Activated naive CD4-positive, alpha-beta T cell treated with anti-CD3 and anti-CD28 coated beads for 36 hours (primary cell): ENCODE measurements at regions not wholly inside any gene's neighbourhood (a gene's known extent, or its start where the extent isn't known, plus 50 kb on each side); places are given as distances from the start of the nearest gene placed in this dataset.

ENCODE experiments used
- CTCF ChIA-PET: fragments of 350-600 bp; sonication (Branson Sonifier 250); formaldehyde crosslinking; loops from one replicate; lab custom pipeline; 2021; ENCODE audit warnings: antibody characterized with exemption; lab: Charles Lee
- DNase-seq: peaks from one replicate; pipeline ENCODE4 v3.0.0-alpha.2; 2020
- H3K27ac Mint-ChIP-seq: one replicate; pipeline ENCODE4 v1.8.0; 2021; ENCODE audit warnings: mild to moderate bottlenecking, mixed read lengths
- H3K27me3 Mint-ChIP-seq: one replicate; pipeline ENCODE4 v1.8.0; 2021; ENCODE audit warnings: low read depth, mixed read lengths
- H3K36me3 Mint-ChIP-seq: one replicate; pipeline ENCODE4 v1.8.0; 2021; ENCODE audit warnings: low read depth, mixed read lengths
- H3K4me1 Mint-ChIP-seq: one replicate; pipeline ENCODE4 v1.8.0; 2021; ENCODE audit warnings: low read depth, mixed read lengths
- H3K4me3 Mint-ChIP-seq: one replicate; pipeline ENCODE4 v1.8.0; 2021; ENCODE audit warnings: mild to moderate bottlenecking, moderate library complexity, mixed read lengths
- H3K9me3 Mint-ChIP-seq: one replicate; pipeline ENCODE4 v1.8.0; 2021; ENCODE audit warnings: mixed read lengths
- intact Hi-C: fragments of 100-400 bp; cut with micrococcal nuclease; formaldehyde crosslinking; loops from one replicate; pipeline ENCODE4 v1.15.1; 2023

- H3K27me3 Mint-ChIP-seq: no peaks in the 10 kb centered on the region
- no peak for DNase-seq
- intact Hi-C loops: no loop called here
- no peaks in the 10 kb centered on the region for H3K4me1 Mint-ChIP-seq
- no peak overlapping the region for H3K4me3 Mint-ChIP-seq
- no peaks in the 10 kb centered on the region for H3K36me3 Mint-ChIP-seq
- no peak overlapping the region for H3K27ac Mint-ChIP-seq
- CTCF ChIA-PET: no interaction called here
- H3K9me3 Mint-ChIP-seq: no peaks in the 10 kb centered on the region
Observed at GRCh38 chr2:156792242-156792840, 356.2 kb downstream of the GPD2 start.

GRCh38 chr2:156797832-156798231 is 361.7 kb downstream of the GPD2 start:
- no peaks in the 10 kb centered on the region for H3K36me3 Mint-ChIP-seq
- no peaks in the 10 kb centered on the region for H3K9me3 Mint-ChIP-seq
- CTCF ChIA-PET: no interaction called here
- no peak overlapping the region for H3K27ac Mint-ChIP-seq
- no peaks in the 10 kb centered on the region for H3K4me1 Mint-ChIP-seq
- intact Hi-C loops: no loop called here
- no peak overlapping the region for H3K4me3 Mint-ChIP-seq
- H3K27me3 Mint-ChIP-seq: peaks cover 3% of the 10 kb centered on the region
- DNase-seq: no peak

DNA sequence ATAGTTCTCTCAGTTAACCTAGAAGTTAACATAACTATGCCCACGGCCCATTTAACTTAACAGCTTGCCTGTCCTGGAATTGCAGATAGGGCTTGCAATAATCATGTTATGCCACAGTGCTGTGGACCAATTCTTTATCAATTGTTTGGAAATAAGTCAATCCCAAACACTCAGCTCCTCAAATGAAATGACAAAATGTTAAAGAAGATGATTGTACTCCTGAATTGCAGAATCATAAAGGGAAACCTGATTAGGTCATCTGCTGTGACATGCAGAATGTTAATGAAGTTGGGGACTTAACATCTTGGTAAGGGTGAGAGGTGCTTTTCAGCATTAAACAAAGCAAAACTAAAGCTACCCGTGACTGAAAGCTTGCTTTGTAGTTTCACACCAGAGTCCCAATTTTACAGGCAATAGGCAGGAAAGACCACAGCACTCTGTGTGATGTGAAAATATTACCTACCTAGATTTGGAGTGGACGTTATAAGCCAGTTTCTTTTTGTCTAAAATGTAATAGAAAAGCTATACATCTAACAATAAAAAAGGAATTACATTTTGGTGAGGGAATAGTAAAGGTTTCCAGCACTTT is 364.0 kb downstream of the GPD2 start:
- DNase-seq: no peak
- intact Hi-C loops: no loop called here
- CTCF ChIA-PET: no interaction called here
- Mint-ChIP-seq H3K4me1 (no peaks in the 10 kb centered on the region), H3K9me3 (no peaks in the 10 kb centered on the region), H3K36me3 (no peaks in the 10 kb centered on the region), H3K27me3 (peaks cover 3% of the 10 kb centered on the region), H3K27ac (no peak overlapping the region), H3K4me3 (no peak overlapping the region)

- Mint-ChIP-seq H3K4me3 (no peak overlapping the region), H3K9me3 (no peaks in the 10 kb centered on the region), H3K27me3 (peaks cover 3% of the 10 kb centered on the region), H3K4me1 (no peaks in the 10 kb centered on the region), H3K27ac (no peak overlapping the region), H3K36me3 (no peaks in the 10 kb centered on the region)
- intact Hi-C loops: no loop called here
- DNase-seq: no peak
- CTCF ChIA-PET: interaction anchor here (0.6 kb wide), 2 partner anchors 71 to 246 kb away, joined by 3 read pairs; no protein-coding TSS in a partner anchor
Observed at GRCh38 chr2:156800781-156801361, 364.7 kb downstream of the GPD2 start.

GRCh38 chr2:156803243-156803642 is 367.1 kb downstream of the GPD2 start:
- intact Hi-C loops: no loop called here
- no peaks in the 10 kb centered on the region for H3K4me1 Mint-ChIP-seq
- H3K27me3 Mint-ChIP-seq: peaks cover 3% of the 10 kb centered on the region
- no peak overlapping the region for H3K4me3 Mint-ChIP-seq
- H3K27ac Mint-ChIP-seq: no peak overlapping the region
- CTCF ChIA-PET: interaction anchor here (0.6 kb wide), 1 partner anchor 209 kb away, joined by 3 read pairs; no protein-coding TSS in a partner anchor
- no peaks in the 10 kb centered on the region for H3K9me3 Mint-ChIP-seq
- DNase-seq: no peak
- H3K36me3 Mint-ChIP-seq: no peaks in the 10 kb centered on the region

DNA sequence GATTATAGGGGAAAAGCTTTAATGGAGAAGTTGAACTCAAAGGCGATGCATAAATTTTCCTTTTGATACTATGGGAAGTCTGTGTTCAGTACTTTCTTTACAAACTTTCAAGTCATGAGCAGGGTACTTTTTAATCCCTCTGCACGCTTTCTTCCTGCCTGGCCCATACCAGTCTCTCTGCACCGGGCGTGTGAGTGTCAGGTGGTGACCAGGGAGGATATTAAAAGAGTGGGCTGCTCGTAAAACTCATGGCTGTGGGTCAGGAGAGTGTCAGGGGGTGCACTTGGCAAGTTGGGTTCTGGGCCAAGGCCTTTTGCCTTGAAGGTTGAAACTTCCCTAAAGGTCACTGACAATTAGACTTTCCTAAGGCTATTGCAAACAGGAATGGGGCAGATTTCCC is 367.8 kb downstream of the GPD2 start:
- H3K4me3 Mint-ChIP-seq: no peak overlapping the region
- CTCF ChIA-PET: no interaction called here
- H3K27me3 Mint-ChIP-seq: peaks cover 3% of the 10 kb centered on the region
- H3K27ac Mint-ChIP-seq: no peak overlapping the region
- intact Hi-C loops: no loop called here
- no peak for DNase-seq
- H3K4me1 Mint-ChIP-seq: no peaks in the 10 kb centered on the region
- H3K9me3 Mint-ChIP-seq: no peaks in the 10 kb centered on the region
- no peaks in the 10 kb centered on the region for H3K36me3 Mint-ChIP-seq

DNA sequence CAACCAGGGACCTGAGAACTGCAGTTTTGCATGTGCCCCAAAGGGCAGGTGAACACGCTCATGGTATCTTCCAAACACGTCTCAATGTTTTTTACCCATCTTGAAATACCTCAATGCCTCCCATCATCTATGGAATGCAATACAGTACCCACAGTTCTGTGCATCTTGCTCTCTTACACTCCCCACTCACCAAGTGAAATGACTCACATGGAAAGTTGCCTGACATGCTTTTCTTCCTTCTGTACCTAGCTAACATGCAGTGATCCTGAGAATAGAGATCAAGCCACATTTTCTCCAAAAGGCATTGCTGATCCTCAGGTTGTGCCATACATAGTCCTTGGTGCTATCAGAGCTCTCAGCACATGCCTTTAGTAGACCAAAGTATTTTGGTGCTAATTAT is 373.9 kb downstream of the GPD2 start:
- no peak overlapping the region for H3K27ac Mint-ChIP-seq
- H3K27me3 Mint-ChIP-seq: no peaks in the 10 kb centered on the region
- intact Hi-C loops: no loop called here
- no peaks in the 10 kb centered on the region for H3K9me3 Mint-ChIP-seq
- H3K4me3 Mint-ChIP-seq: no peak overlapping the region
- H3K4me1 Mint-ChIP-seq: no peaks in the 10 kb centered on the region
- H3K36me3 Mint-ChIP-seq: no peaks in the 10 kb centered on the region
- CTCF ChIA-PET: no interaction called here
- DNase-seq: no peak

DNA sequence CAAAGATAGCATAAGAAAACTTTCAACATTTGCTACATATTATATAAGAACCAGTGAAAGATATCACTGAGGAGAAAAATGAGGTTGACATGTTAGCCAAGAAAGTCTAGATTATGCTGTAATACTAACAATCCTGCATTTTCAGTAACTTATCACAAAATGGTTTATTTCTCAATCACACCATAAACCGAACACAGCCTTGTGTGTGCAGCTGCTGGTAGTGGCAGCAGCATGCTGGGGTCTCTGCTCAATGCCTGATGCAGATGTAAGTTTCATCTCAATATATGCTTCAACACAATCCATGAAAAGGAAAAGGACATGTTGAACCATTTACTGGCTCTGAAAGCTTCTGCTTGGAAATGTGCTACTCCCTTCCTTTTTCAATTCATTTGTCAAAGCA is 376.3 kb downstream of the GPD2 start:
- intact Hi-C loops: no loop called here
- Mint-ChIP-seq H3K9me3 (no peaks in the 10 kb centered on the region), H3K4me1 (no peaks in the 10 kb centered on the region), H3K4me3 (no peak overlapping the region), H3K27me3 (no peaks in the 10 kb centered on the region), H3K27ac (no peak overlapping the region), H3K36me3 (no peaks in the 10 kb centered on the region)
- no peak for DNase-seq
- CTCF ChIA-PET: no interaction called here

DNA sequence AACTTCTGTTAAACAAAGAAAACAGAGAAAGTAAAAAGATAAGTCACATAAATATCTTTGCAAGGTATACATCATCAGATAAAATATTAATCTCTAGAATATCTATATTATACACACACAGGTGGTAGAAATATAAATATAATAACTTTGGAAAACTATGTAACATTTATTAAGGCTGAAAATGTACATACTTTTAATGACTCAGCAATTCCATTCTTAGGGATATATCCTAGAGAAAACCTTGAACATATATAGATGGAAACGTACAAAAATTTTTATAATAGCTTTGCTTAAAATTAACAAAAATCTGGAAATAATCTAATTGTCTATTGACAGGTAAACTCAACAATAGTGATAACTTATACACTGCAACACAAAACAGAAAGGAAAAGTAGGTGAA is 381.3 kb downstream of the GPD2 start:
- Mint-ChIP-seq H3K27me3 (no peaks in the 10 kb centered on the region), H3K4me3 (no peak overlapping the region), H3K27ac (no peak overlapping the region), H3K36me3 (no peaks in the 10 kb centered on the region), H3K4me1 (no peaks in the 10 kb centered on the region), H3K9me3 (no peaks in the 10 kb centered on the region)
- CTCF ChIA-PET: interaction anchor here (0.8 kb wide), 1 partner anchor 15 kb away, joined by 3 read pairs; no protein-coding TSS in a partner anchor
- no peak for DNase-seq
- intact Hi-C loops: no loop called here

GRCh38 chr2:156818221-156818620 is 382.0 kb downstream of the GPD2 start:
- Mint-ChIP-seq H3K4me1 (no peaks in the 10 kb centered on the region), H3K27me3 (no peaks in the 10 kb centered on the region), H3K27ac (no peak overlapping the region), H3K36me3 (no peaks in the 10 kb centered on the region), H3K9me3 (no peaks in the 10 kb centered on the region), H3K4me3 (no peak overlapping the region)
- DNase-seq: no peak
- intact Hi-C loops: no loop called here
- CTCF ChIA-PET: no interaction called here

GRCh38 chr2:156818944-156819343 is 382.8 kb downstream of the GPD2 start:
- H3K4me1 Mint-ChIP-seq: no peaks in the 10 kb centered on the region
- no peak overlapping the region for H3K27ac Mint-ChIP-seq
- H3K9me3 Mint-ChIP-seq: no peaks in the 10 kb centered on the region
- intact Hi-C loops: no loop called here
- no peaks in the 10 kb centered on the region for H3K27me3 Mint-ChIP-seq
- H3K4me3 Mint-ChIP-seq: no peak overlapping the region
- no peaks in the 10 kb centered on the region for H3K36me3 Mint-ChIP-seq
- CTCF ChIA-PET: no interaction called here
- DNase-seq: no peak

GRCh38 chr2:156826341-156826933 is 390.3 kb downstream of the GPD2 start:
- intact Hi-C loops: no loop called here
- CTCF ChIA-PET: no interaction called here
- H3K27ac Mint-ChIP-seq: no peak overlapping the region
- H3K4me3 Mint-ChIP-seq: no peak overlapping the region
- peaks cover 3% of the 10 kb centered on the region for H3K9me3 Mint-ChIP-seq
- no peaks in the 10 kb centered on the region for H3K36me3 Mint-ChIP-seq
- no peaks in the 10 kb centered on the region for H3K27me3 Mint-ChIP-seq
- DNase-seq: no peak
- H3K4me1 Mint-ChIP-seq: no peaks in the 10 kb centered on the region

- no peak for DNase-seq
- CTCF ChIA-PET: no interaction called here
Observed at GRCh38 chr2:156834431-156834830, 398.3 kb downstream of the GPD2 start.

More at GRCh38 chr2:156834431-156834830, 398.3 kb downstream of the GPD2 start:
- no peak overlapping the region for H3K27ac Mint-ChIP-seq
- intact Hi-C loops: no loop called here
- H3K27me3 Mint-ChIP-seq: no peaks in the 10 kb centered on the region
- H3K4me3 Mint-ChIP-seq: no peak overlapping the region
- H3K4me1 Mint-ChIP-seq: no peaks in the 10 kb centered on the region
- no peaks in the 10 kb centered on the region for H3K36me3 Mint-ChIP-seq
- no peaks in the 10 kb centered on the region for H3K9me3 Mint-ChIP-seq
